ENCODE measurements at regions not wholly inside any gene's neighbourhood (a gene's known extent, or its start where the extent isn't known, plus 50 kb on each side); places are given as distances from the start of the nearest gene placed in this dataset.
"Not testable (repeated sequence)": the region's sequence is repeated elsewhere in the genome, so short reads cannot be mapped to it uniquely, and the experiment has no call there.

DNA sequence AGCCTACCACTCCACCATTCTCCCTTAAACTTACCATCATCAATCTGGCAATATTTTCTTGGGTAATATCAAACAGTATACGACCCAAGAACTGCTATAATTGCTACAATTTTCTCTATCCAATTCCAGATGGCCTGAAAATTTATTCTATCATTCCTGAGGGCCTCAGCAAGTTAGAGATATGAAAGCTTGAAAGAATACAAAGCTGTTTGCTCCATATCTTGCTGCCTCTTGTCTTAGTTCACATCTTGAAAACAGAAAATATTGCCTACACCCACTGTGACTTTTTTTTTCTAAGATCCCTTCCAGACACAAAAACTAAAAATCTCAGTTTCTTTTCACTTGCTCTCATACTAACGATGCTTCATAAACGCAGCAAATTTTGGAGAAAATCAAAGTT lies 898.9 kb downstream of the OTOL1 start:
- intact Hi-C loops (cut with DNase I) = no loop called here
- DNase-seq (ENCODE audit: low spot score) = no peak

DNA sequence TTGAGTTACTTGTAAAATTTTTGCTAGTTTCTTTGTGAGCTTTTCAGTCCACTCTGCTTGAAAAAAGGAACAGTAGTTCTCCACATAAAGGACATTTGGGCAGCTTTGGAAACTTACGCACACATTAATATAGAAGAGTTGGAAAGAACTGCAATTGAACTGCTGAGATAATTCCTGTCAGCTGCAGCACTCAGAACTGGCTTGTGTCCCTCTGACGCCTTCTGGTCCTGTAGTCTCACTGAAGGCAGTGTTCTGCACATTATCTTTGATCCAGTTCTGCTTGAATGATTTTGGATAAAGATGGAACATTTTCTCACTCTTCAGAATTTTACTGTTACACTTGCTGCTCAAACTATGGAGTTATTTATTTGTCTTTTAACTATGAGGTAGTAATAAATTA lies 901.9 kb downstream of the OTOL1 start:
- intact Hi-C loops (cut with DNase I) = no loop called here
- no peak for DNase-seq (ENCODE audit: low spot score)

DNA sequence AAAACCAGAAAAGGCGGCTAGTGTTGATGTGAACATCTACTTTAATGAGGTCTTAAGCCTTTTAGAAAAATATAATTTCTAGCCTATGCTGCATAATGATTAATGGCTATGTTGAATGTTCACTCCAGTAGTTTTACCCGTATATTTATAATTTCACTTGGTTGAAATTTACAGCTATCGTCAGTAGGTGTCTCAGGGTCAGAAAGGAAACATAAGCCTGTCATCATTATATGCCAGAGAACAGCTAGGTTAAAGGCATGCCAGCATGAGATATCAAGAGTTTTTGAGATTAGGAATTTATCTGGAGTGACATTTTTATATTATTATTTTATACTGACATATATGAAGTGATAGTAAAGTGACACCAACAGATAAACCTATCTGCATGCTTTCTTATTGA lies 904.1 kb downstream of the OTOL1 start:
- intact Hi-C loops (cut with DNase I) = no loop called here
- no peak for DNase-seq (ENCODE audit: low spot score)

DNA sequence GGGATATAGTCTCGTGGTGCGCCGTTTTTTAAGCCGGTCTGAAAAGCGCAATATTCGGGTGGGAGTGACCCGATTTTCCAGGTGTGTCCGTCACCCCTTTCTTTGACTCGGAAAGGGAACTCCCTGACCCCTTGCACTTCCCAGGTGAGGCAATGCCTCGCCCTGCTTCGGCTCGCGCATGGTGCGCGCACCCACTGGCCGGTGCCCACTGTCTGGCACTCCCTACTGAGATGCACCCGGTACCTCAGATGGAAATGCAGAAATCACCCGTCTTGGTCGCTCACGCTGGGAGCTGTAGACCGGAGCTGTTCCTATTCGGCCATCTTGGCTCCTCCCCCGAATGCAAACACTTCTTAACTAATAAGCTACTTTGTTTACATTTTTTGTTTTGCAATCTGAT lies 914.9 kb downstream of the OTOL1 start:
- DNase-seq (ENCODE audit: low spot score); intact Hi-C loops (cut with DNase I): not testable (repeated sequence)

DNA sequence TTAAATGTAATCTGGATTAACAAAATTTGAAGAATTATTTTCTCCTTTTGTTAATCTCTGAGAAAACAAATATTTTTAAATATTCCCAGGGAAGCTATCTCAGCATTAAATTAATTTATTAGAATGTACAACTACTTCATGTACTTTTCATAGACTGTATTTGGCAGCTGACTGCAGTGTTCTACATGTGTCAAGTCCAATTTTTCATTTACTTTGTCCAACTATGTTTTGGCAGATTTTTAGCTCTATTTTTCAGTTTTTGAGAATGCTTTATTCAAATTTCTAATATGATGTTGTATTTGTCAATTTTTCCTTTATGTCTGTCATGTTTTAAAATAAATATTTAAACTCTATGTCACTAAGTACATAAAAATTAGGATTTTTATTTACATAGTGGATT lies 925.1 kb downstream of the OTOL1 start:
- no peak for DNase-seq (ENCODE audit: low spot score)
- intact Hi-C loops (cut with DNase I) = no loop called here

DNA sequence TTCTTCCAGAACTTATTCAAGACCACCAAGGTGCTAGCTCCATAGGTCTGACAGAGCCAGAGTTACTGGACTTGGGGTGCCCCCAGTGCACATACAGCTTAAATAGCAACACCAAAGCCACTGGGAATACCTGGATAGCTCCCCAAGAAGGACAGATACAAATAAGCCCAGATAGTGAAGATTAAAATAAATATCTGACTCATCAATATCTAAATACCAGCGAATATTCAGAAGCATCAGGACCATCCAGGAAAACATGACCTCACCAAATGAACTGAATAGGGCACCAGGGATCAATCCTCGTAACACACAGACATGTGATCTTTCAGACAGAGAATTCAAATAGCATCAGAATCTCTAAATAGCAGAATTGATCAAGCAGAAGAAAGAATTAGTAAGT lies 931.6 kb downstream of the OTOL1 start:
- DNase-seq (ENCODE audit: low spot score) = no peak
- intact Hi-C loops (cut with DNase I) = no loop called here

DNA sequence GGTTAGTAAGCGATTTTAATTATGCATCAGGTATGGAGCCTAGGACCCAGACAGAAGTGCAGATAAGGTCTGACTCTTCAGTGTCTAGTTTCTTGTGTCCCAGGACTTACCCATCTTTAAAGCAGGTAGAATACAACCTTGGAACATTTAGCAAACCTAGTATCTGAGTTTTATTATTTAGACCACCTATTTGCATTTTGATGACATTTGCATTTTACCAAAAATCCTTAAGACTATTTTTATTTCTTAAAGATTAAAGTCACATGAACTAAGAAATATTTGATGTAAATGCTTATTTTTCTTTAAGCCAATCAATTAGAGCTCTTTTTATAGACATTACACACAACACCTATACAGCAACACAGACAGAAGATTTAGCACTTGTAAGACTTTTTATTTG lies 939.1 kb downstream of the OTOL1 start:
- intact Hi-C loops (cut with DNase I) = no loop called here
- DNase-seq (ENCODE audit: low spot score) = no peak

DNA sequence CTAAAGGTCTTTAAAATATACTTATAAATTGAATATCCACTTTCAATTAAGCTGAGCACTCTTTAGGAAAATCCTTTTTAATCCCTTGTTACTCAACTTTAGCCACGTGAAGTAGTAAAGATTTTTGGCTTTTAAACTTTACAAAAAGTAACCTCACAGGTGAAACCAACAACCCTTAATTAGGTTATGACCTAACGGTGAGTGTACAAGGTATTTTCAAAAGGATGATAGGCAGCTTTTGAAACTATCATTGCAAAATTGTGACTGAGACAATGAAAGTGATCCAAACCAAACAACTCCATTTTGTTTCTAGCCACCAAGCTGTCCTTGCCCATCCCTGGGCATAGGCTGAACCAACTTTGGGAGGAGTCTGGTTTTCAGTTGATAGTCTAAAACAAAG lies 940.2 kb downstream of the OTOL1 start:
- intact Hi-C loops (cut with DNase I) = no loop called here
- DNase-seq (ENCODE audit: low spot score) = no peak

DNA sequence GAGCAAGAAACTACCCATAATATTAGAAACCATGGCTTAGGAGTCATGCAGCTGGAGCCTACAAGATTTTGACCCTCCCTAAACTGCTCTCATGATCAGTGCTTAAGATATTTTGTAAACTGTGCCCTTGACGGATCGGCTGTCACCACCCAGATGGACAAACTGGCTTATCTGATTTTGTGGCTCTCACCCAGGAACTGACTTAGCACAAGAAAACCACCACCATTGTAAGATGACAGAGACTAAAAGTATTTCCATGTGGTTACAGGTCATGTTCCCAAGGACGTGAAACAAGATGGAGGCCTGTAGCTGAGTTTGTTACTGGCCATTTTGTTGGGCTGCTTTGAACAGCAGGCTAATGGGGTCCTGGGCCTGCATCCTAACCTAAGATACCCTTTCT lies 940.9 kb downstream of the OTOL1 start:
- no peak for DNase-seq (ENCODE audit: low spot score)
- intact Hi-C loops (cut with DNase I) = no loop called here

DNA sequence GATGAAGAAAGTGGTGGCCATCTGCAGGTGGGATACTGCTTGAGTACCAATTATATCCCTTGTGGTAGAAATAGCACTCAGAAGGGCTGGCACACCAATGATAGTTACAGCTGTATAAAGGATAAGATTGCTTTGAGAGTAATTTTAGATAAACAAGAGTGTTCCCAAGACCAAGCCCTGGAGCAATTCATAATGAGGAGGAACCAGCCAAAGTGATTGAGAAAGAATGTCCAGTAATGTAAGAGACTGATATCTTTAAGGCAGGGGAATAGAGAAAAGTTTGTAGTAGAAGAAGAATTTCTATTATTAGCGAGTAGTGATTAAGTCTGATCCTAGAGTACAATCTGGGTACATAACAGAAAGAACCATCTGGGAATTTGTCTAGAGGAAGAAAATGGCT lies 945.1 kb downstream of the OTOL1 start:
- no peak for DNase-seq (ENCODE audit: low spot score)
- intact Hi-C loops (cut with DNase I) = no loop called here

DNA sequence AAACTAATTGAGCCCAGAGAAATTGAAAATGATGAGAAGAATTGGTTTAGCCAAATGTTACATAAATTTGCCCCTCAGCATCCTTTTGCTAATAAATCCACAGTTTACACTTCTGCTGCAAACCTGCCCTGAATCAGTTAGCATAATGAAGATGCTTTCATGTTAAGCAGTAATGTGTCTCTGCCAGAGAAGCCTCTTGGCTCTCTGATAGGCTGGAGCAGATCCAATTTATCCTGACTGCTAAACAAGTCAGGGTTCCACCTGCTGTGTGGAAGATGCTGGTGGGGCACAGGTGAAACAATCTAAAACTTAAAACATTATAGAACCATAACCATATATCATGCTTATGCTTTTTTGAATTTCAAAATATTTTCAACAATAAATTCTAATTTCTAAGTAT lies 946.8 kb downstream of the OTOL1 start:
- DNase-seq (ENCODE audit: low spot score) = no peak
- intact Hi-C loops (cut with DNase I) = no loop called here

DNA sequence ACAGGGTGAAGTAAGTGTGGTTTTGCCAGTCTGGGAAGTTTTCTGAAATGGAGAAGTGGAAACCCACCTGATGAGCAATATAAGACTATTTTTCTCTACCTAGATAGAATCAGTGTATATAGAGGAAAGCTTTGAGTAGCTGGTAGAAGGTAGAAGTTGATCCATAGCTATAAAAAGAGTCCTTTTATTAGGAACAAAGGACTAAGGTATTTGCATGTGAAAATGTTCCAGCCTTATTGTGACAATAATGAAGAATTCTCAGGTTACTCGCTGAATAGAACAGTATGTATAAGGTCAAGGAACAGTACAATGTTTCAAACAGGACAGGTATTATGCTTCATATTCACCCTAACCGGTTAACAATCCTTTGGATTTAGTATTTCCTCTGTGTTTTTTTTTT lies 972.2 kb downstream of the OTOL1 start:
- intact Hi-C loops (cut with DNase I) = no loop called here
- no peak for DNase-seq (ENCODE audit: low spot score)

DNA sequence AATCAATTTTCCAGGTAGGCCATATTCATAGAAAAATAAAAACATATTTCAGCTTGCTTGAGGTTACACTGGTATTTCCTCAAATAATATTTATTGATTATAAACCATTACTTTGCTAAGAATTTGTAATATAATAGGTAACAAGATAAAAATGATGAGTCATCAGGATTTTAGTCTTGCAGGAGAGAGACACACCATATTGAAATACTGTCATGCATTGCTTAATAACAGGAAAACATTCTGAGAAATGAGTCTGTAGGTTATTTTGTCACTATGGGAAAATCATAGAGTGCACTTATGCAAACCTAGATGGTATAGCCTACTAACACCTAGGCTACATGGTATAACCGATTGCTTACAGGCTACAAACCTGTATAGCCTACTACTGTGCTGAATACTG lies 990.5 kb downstream of the OTOL1 start:
- no peak for DNase-seq (ENCODE audit: low spot score)
- intact Hi-C loops (cut with DNase I) = no loop called here

DNA sequence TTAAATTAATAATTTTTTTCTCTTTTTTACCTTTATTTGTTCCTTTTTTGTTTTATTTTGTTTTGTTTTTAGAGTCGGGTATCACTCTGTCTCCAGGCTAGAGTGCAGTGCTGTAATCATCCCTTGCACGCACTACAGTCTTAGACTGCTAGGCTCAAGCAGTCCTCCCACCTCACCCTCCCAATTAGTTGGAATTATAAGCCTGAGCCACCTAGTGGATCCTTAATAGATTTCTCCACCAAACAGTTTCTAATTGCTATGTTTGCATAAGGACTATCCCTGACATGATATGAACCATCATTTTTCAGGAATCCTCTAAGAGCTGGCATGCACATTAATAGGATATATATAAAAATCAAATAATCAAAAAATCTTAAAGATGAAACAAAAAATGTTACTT lies 993.2 kb downstream of the OTOL1 start:
- intact Hi-C loops (cut with DNase I) = no loop called here

DNA sequence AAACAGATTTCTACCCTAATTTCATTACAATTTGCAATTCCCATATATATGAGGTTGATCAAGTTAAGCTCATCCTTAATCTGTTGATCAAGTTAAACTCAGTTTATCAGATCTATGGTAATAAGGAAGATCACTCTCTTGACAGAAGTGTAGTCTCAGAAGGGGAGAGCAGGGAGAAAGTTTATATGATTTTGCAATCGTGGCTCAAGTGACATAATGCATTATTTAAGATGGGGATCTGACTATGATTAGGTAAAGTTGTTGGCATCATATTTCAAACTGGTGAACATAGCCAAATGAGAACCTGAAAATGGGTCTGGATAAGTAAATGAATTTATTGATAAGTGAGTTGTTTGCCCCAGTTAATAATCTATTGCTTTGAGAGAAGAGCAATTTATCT lies 995.3 kb downstream of the OTOL1 start:
- no peak for DNase-seq (ENCODE audit: low spot score)
- intact Hi-C loops (cut with DNase I) = no loop called here

More for the DNA sequence above, 993.2 kb downstream of the OTOL1 start:
- DNase-seq (ENCODE audit: low spot score) = no peak

DNA sequence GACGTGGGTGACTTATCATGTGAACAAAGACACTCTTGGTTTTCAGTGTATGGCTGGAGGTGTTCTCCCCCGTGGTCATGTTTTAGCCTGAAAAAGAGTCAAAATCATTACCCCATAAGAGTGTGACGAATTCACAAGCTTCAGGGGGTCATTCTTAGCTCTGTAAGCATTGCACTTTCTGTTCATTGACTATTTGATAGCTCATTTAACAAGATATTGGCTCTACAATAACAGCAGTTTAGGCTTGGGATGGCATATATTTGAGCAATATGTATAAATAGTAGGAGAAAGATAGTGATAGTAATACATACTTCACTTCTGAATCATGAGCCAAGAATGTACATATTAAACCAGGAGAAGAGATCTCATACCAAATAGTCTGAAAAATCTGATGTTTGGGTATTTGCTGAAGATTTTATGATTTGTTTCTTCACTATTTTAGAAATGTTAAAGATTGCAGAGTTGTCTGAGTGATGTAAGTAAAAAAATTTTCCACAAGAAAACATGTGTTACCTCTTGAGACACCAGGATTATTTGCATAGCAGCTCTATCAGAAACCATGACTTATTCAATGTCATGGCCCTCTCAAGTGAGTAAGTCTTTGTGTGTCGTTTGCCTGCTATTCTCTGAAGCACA lies 996.0 kb downstream of the OTOL1 start:
- no peak for DNase-seq (ENCODE audit: low spot score)
- intact Hi-C loops (cut with DNase I) = no loop called here

DNA sequence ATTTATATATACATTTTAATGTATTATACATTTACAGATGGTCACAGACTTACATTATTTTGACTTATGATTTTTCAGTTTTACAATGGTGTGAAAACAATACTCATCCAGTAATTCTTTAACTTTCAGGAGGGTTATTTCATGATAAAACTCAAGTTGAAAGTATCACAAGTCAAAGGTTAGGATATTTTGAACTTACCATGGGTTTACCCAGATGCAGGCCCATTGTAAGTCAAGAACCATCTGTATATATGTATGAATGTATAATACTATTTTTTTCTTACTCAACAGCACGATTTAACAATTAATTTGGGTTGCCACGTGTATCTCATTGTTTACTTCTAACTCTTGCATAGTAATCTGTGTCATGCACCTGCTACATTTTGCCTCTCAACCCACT lies 1002.0 kb downstream of the OTOL1 start:
- intact Hi-C loops (cut with DNase I) = no loop called here
- no peak for DNase-seq (ENCODE audit: low spot score)

DNA sequence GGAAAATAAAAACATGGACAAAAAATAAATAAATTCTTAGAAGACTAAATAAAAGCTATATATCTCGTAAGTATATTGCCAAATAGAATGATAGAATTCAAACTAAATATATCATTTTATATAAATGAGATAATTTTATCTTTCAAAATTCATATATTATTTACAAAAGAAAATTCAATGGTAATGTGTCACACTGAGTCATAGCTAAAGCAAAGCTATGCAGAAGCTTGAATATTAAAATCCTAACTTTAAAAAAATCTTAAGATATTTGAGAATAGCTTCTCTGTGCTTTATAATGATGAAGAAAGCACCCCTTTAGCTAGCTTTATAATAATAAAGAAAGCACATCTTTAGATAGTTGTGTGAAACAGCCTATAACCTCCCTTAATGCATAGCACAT lies 1010.8 kb downstream of the OTOL1 start:
- no peak for DNase-seq (ENCODE audit: low spot score)
- intact Hi-C loops (cut with DNase I) = no loop called here

DNA sequence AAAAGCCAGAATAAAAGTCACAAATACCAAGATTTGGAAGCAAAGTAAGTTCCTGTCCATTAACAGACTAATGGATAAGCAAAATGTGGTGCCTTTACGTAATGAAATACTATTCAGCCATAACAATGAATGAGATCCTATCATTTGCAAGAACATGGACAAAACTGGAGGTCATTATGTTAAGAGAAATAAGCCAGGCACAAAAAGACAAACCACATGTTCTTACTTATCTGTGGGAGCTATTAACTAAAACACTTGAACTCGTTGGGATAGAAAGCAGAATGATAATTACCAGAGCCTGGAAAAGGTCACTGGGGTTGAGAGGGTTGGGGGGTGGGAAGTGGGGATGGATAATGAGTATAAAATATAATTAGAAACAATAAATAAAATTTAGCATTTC lies 1015.9 kb downstream of the OTOL1 start:
- intact Hi-C loops (cut with DNase I) = no loop called here
- DNase-seq (ENCODE audit: low spot score) = no peak

DNA sequence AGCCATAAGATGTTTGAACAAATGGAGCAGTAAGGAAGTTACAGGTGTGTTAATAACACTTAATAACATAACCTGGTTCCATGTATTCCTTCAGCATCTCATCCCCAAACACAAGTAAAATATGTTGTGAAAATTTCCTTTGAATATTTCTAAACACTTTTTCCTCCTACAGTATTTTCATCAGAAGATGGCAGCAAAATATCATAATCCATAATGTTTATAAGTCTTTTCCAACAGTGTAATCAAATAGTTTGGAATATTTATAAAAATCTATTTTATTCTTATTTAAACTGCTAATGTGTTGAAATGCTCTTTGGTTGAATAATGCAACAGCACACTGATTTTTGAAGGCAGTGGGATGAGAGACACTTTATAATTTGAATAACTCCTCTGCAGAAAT lies 1020.5 kb downstream of the OTOL1 start:
- no peak for DNase-seq (ENCODE audit: low spot score)
- intact Hi-C loops (cut with DNase I) = no loop called here

DNA sequence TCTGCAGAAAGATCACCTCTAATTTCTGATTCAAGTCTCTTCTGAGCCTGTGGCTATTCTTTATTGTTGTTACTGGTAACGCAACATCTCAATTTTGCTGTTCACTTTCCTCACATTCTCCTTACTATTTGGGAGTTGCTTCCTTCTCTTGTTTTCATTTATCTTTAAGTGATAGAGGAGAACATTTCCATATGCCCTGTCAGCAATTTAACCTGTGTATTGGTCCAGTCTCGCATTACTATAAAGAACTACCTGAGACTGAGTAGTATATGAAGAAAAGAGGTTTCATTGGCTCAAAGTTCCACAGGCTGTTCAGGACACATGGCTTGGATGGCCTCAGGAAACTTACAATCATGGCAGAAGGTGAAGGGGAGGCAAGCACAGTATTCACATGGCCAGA lies 1025.1 kb downstream of the OTOL1 start:
- DNase-seq (ENCODE audit: low spot score) = no peak
- intact Hi-C loops (cut with DNase I) = no loop called here

DNA sequence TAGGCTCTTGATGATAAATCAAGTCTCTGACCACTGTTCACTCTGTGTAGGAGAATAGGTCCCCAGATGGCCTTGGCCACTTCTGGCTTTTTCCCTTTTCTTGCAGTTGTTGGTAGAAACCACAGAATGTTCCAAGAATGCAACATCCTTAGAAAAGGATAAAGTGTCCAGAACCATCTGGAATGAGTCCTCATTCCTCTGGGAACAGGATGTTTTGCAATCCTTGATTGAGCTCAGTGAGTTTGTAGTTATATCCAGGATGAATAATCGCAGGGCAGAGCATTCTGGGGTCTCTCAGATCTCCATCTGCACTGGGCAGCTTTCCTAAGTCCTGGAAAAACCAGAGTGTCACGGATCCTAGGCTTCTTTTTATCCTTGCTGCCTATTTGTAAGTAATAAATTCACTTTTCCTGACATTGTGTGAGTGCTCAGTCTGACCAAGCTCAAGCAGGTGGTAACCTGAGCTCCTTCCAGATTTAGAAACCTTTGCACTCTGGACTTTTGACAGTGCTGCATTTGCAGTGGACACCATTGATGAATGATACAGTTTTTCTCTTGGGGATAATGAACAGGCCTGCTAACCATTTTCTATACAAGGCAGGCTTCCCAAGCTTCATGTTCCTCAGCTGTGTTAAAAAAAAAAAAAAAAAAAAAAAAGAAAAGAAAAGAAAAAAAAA lies 1028.6 kb downstream of the OTOL1 start:
- DNase-seq (ENCODE audit: low spot score) = no peak
- intact Hi-C loops (cut with DNase I) = no loop called here

All from posterior vena cava (tissue), 2 donors.